ENCODE measurements at regions not wholly inside any gene's neighbourhood (a gene's known extent, or its start where the extent isn't known, plus 50 kb on each side); places are given as distances from the start of the nearest gene placed in this dataset.

DNA sequence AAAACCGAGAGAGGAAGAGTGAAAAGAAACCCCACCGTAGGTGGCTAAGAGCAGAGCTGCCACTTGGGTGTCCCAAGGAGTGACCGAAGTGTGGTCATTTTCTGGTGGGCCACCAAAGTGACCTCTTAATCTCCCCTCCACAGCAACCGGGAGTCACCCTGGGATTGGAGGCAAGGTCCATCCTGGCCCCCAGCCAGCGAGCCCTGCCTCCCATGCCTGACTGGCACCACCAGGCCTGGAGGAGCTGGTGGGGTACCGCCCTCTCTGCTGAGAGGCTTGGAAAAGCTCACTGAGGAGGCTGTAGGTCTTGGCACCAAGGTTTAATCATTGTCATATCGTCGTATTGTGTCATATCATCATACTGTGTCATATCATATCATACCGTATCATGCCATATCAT, 74.0 kb upstream of the TRPM1 start:
- TF ChIP-seq EZH2 (IDR thresholded peaks at IDR 0.05; ENCODE audit: low read length, unreplicated experiment) (no peak), EZH2phosphoT487 (IDR thresholded peaks at IDR 0.05; ENCODE audit: borderline replicate concordance, low read length) (no peak)
- TF ChIP-seq, protein P1, sequence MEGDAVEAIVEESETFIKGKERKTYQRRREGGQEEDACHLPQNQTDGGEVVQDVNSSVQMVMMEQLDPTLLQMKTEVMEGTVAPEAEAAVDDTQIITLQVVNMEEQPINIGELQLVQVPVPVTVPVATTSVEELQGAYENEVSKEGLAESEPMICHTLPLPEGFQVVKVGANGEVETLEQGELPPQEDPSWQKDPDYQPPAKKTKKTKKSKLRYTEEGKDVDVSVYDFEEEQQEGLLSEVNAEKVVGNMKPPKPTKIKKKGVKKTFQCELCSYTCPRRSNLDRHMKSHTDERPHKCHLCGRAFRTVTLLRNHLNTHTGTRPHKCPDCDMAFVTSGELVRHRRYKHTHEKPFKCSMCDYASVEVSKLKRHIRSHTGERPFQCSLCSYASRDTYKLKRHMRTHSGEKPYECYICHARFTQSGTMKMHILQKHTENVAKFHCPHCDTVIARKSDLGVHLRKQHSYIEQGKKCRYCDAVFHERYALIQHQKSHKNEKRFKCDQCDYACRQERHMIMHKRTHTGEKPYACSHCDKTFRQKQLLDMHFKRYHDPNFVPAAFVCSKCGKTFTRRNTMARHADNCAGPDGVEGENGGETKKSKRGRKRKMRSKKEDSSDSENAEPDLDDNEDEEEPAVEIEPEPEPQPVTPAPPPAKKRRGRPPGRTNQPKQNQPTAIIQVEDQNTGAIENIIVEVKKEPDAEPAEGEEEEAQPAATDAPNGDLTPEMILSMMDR (conservative IDR thresholded peaks at IDR 0.05; ENCODE audit: low read depth, low read length) = no peak
